LNCAP (cell line): ENCODE measurements at regions not wholly inside any gene's neighbourhood (a gene's known extent, or its start where the extent isn't known, plus 50 kb on each side); places are given as distances from the start of the nearest gene placed in this dataset.

ENCODE experiments used
- CTCF ChIP-seq: fragments of 450-650 bp; IDR thresholded peaks from 2 replicates; pipeline ENCODE4 v1.5.1; 2017; ENCODE audit warnings: mild to moderate bottlenecking

GRCh38 chr14:46256381-46256780 is 395.2 kb downstream of the RPL10L start:
- no peak for TF ChIP-seq CTCF

- peak; percentile 73 for TF ChIP-seq CTCF
Measured at GRCh38 chr14:46250113-46250703, 401.4 kb downstream of the RPL10L start.

GRCh38 chr14:46248001-46248630 is 403.5 kb downstream of the RPL10L start:
- TF ChIP-seq CTCF, result no peak

DNA sequence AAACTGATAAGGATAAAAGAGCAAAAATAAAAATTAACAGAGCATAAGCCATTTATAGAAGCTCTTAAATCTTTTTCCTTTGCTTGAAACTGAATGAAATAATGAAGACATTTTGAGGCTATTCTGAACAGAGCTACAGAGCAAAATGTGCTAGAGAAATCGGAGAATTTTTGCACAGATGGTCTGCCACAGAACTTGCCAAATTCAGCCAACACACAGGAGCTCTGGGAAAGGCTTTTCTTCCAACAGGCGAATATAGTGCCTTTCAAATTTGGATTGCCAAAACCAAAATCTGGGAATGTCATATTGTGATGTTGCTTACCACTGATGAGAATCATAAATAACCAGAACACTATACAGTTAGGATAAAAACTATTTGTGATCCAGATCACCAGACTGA is 406.3 kb downstream of the RPL10L start:
- TF ChIP-seq CTCF, result no peak

DNA sequence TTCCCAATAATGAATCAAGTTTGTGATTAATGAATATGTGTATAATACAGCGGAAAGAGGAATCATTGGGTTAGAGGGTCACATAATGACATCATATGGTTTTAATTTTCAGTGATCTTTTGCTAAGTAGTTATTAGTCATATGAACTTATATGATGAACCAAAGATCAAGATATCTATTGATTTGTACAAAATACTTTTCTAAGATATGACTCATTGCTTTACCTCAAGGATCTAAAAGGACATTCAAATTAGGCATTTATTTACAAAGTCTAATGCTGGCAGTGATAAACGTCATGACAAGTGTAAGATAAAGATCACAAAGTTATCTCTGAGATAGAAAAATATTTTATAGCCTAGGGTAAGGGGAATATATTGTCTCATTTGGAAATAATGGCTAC is 417.8 kb downstream of the RPL10L start:
- no peak for TF ChIP-seq CTCF

DNA sequence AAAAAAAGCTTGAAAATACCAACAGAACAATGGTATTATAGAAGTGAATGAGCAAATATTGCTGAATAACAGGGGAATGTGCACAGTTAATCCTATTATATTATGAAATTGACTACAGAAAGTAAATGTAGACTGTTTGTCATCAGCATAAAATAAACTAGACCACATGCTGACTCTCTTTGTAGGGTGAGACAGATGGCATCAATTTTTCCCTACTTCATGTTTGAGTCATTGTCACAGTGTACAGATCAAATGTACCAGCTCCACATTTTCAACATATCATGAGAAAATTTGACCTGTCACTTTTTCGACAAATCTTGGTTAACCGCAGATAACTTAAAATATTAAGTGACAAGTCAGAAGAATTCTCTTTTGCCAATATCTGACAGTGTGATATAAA is 421.0 kb downstream of the RPL10L start:
- TF ChIP-seq CTCF, result no peak

DNA sequence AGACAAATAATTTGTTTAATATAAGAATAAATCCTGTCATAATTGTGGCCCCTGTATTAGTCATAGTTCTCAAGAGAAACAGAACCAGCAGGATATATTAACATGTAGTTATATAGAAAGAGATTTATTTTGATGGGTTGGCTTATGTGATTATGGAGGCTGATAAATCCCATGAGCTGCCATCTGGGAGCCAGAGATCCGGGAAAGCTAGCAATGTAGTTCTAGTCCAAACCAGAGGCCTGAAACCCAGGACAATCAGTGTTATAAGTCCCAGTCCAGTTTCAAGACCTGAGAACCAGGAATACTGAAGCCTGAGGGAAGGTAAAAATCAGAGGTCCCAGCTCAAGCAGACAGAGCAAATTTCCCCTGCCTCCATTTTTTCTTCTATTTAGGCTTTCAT is 435.8 kb downstream of the RPL10L start:
- TF ChIP-seq CTCF, result no peak

GRCh38 chr14:46198676-46199075 is 452.9 kb downstream of the RPL10L start:
- no peak for TF ChIP-seq CTCF
